H9 (cell line): ENCODE measurements at regions not wholly inside any gene's neighbourhood (a gene's known extent, or its start where the extent isn't known, plus 50 kb on each side); places are given as distances from the start of the nearest gene placed in this dataset.

Source experiments
- DNase-seq: peaks from one replicate; pipeline ENCODE4 v3.0.0-alpha.2; 2017
- H2AFZ ChIP-seq: one replicate; pipeline ENCODE4 v1.6.1; 2013; ENCODE audit warnings: mild to moderate bottlenecking, low read length, control low read depth, moderate library complexity
- H2AK5ac ChIP-seq: 2 replicates; pipeline ENCODE4 v1.6.1; 2013; ENCODE audit warnings: low read length, control low read depth, mixed read lengths; ENCODE audit not compliant: insufficient read length
- H2BK120ac ChIP-seq: one replicate; pipeline ENCODE4 v1.6.1; 2013; ENCODE audit warnings: low read depth, mild to moderate bottlenecking, low read length, control low read depth, inconsistent platforms; ENCODE audit not compliant: poor library complexity, severe bottlenecking
- H2BK12ac ChIP-seq: 2 replicates; pipeline ENCODE4 v1.6.1; 2013; ENCODE audit warnings: low read length, control low read depth, mixed read lengths, low read depth; ENCODE audit not compliant: insufficient read length
- H2BK15ac ChIP-seq: 2 replicates; pipeline ENCODE4 v1.6.1; 2013; ENCODE audit warnings: low read depth, low read length, control low read depth
- H2BK20ac ChIP-seq: one replicate; pipeline ENCODE4 v1.6.1; 2013; ENCODE audit warnings: low read depth, mild to moderate bottlenecking, low read length, control low read depth, inconsistent platforms; ENCODE audit not compliant: poor library complexity, severe bottlenecking
- H2BK5ac ChIP-seq: 2 replicates; pipeline ENCODE4 v1.6.1; 2013; ENCODE audit warnings: low read length, control low read depth, mixed read lengths; ENCODE audit not compliant: insufficient read length
- H3K14ac ChIP-seq: 2 replicates; pipeline ENCODE4 v1.6.1; 2013; ENCODE audit warnings: low read length, control low read depth; ENCODE audit not compliant: insufficient read depth
- H3K18ac ChIP-seq: 2 replicates; pipeline ENCODE4 v1.6.1; 2013; ENCODE audit warnings: low read depth, mild to moderate bottlenecking, mixed read lengths, low read length, control low read depth; ENCODE audit not compliant: insufficient read length
- H3K23ac ChIP-seq: 2 replicates; pipeline ENCODE4 v1.6.1; 2013; ENCODE audit warnings: low read length, control low read depth, mixed read lengths, low read depth; ENCODE audit not compliant: insufficient read length
- H3K23me2 ChIP-seq: 2 replicates; pipeline ENCODE4 v1.6.1; 2013; ENCODE audit warnings: low read depth, mild to moderate bottlenecking, mixed read lengths, low read length, control low read depth; ENCODE audit not compliant: insufficient read length, poor library complexity, severe bottlenecking
- H3K27ac ChIP-seq: 2 replicates; pipeline ENCODE4 v1.5.1; 2013; ENCODE audit warnings: low read length, control low read depth, mixed read lengths, low read depth; ENCODE audit not compliant: insufficient read length
- H3K27me3 ChIP-seq: 2 replicates; pipeline ENCODE4 v1.6.1; 2013; ENCODE audit warnings: low read length, control low read depth, inconsistent platforms; ENCODE audit not compliant: insufficient read depth
- H3K4ac ChIP-seq: 2 replicates; pipeline ENCODE4 v1.6.1; 2013; ENCODE audit warnings: low read depth, mild to moderate bottlenecking, control low read depth, inconsistent platforms, low read length, moderate library complexity
- H3K4me1 ChIP-seq: 2 replicates; pipeline ENCODE4 v1.6.1; 2013; ENCODE audit warnings: low read length, control low read depth, inconsistent platforms; ENCODE audit not compliant: insufficient read depth
- H3K4me2 ChIP-seq: 2 replicates; pipeline ENCODE4 v1.6.1; 2013; ENCODE audit warnings: low read length, control low read depth, mixed read lengths; ENCODE audit not compliant: insufficient read length, insufficient read depth
- H3K56ac ChIP-seq: 2 replicates; pipeline ENCODE4 v1.6.1; 2013; ENCODE audit warnings: low read depth, mild to moderate bottlenecking, mixed read lengths, low read length, control low read depth; ENCODE audit not compliant: insufficient read length
- H3K79me1 ChIP-seq: 2 replicates; pipeline ENCODE4 v1.6.1; 2013; ENCODE audit warnings: low read depth, mild to moderate bottlenecking, moderate library complexity, low read length, control low read depth, inconsistent platforms; ENCODE audit not compliant: insufficient read depth, poor library complexity, severe bottlenecking
- H3K79me2 ChIP-seq: 2 replicates; pipeline ENCODE4 v1.6.1; 2013; ENCODE audit warnings: low read length, control low read depth, inconsistent platforms; ENCODE audit not compliant: insufficient read depth
- H3K9ac ChIP-seq: 2 replicates; pipeline ENCODE4 v1.6.1; 2013; ENCODE audit warnings: low read length, control low read depth, mixed read lengths; ENCODE audit not compliant: insufficient read length; ENCODE audit errors: extremely low read depth
- H3K9me3 ChIP-seq: one replicate; pipeline ENCODE4 v1.6.1; 2013; ENCODE audit warnings: low read depth, low read length, inconsistent platforms; ENCODE audit not compliant: control insufficient read depth
- H3T11ph ChIP-seq: one replicate; pipeline ENCODE4 v1.6.1; 2013; ENCODE audit warnings: mild to moderate bottlenecking, low read length, control low read depth, inconsistent platforms
- H4K20me1 ChIP-seq: one replicate; pipeline ENCODE4 v1.6.1; 2013; ENCODE audit not compliant: control insufficient read depth, insufficient read length, insufficient read depth
- H4K5ac ChIP-seq: 2 replicates; pipeline ENCODE4 v1.6.1; 2013; ENCODE audit warnings: low read depth, mild to moderate bottlenecking, mixed read lengths, low read length, control low read depth; ENCODE audit not compliant: insufficient read length
- H4K8ac ChIP-seq: replicated peaks from 2 replicates; pipeline ENCODE4 v1.6.1; 2013; ENCODE audit warnings: low read length, control low read depth, mixed read lengths, low read depth; ENCODE audit not compliant: insufficient read length
- H4K91ac ChIP-seq: 2 replicates; pipeline ENCODE4 v1.6.1; 2013; ENCODE audit warnings: low read depth, mild to moderate bottlenecking, moderate library complexity, mixed read lengths, low read length, control low read depth; ENCODE audit not compliant: insufficient read length
- H3K27ac Mint-ChIP-seq, 3 experiments: 2 replicates in 2 of 3; 3 replicates in 1 of 3; pipeline ENCODE4 v1.8.0; 2020 to 2021; ENCODE audit warnings: mixed read lengths in 3 of 3, mild to moderate bottlenecking in 1 of 3, moderate library complexity in 1 of 3
- H3K27me3 Mint-ChIP-seq: 2 replicates; pipeline ENCODE4 v1.8.0; 2021; ENCODE audit warnings: low read depth, mild to moderate bottlenecking, moderate library complexity, mixed read lengths
- H3K36me3 Mint-ChIP-seq, 3 experiments: 2 replicates in 2 of 3; 3 replicates in 1 of 3; pipeline ENCODE4 v1.8.0; 2020 to 2021; ENCODE audit warnings: low read depth in 3 of 3, mixed read lengths in 3 of 3; ENCODE audit not compliant: insufficient read depth in 1 of 3
- H3K4me1 Mint-ChIP-seq, 2 experiments: 2 replicates each; pipeline ENCODE4 v1.8.0; 2020; ENCODE audit warnings: mixed read lengths in 2 of 2
- H3K4me3 Mint-ChIP-seq, 2 experiments: 2 replicates in 1 of 2; 3 replicates in 1 of 2; pipeline ENCODE4 v1.8.0; 2020 to 2021; ENCODE audit warnings: mild to moderate bottlenecking in 2 of 2, mixed read lengths in 2 of 2, moderate library complexity in 1 of 2
- H3K9me3 Mint-ChIP-seq, 2 experiments: 2 replicates in 1 of 2; 3 replicates in 1 of 2; pipeline ENCODE4 v1.8.0; 2020; ENCODE audit warnings: mild to moderate bottlenecking in 2 of 2, mixed read lengths in 2 of 2, moderate library complexity in 1 of 2
- WGBS: extraction: QIAGEN DNeasy Blood & Tissue Kit; methylation state at CpG from one replicate; pipeline ENCODE4 v1.1.7; 2013; ENCODE audit warnings: missing lambda C conversion rate, low lambda C conversion rate, mixed read lengths; ENCODE audit not compliant: insufficient read length; ENCODE audit errors: extremely low coverage; 5-methylcytosine and 5-hydroxymethylcytosine counted together
- TF ChIP-seq, protein P1 (sequence below): fragments of 200-600 bp; sonication (generic); conservative IDR thresholded peaks from 3 replicates; pipeline ENCODE4 v1.8.0; 2021; ENCODE audit warnings: antibody characterized with exemption, mild to moderate bottlenecking

DNA sequence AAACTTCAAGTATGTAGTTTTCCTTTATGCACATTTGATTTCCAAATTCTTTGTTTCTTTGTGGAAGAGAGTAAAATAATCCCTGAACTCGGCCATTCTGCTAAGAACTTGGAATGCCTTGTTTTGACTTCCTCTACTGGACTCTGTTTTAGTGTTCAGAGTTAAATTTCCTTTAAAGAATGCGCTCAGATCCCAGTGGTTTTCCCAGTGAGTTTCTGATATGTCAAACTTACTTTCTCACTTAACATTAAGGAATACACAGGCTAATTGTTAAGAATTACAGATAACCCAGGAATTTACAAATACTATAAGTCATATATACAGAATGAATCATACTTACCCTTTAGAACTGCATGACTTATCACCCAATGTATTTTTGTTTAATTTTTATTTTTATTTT is 1067.6 kb upstream of the CELF2 start:
- no peak overlapping the region for H4K91ac ChIP-seq
- Mint-ChIP-seq H3K4me3 (no peak overlapping the region), H3K27me3 (no peaks in the 10 kb centered on the region), H3K9me3 (peaks cover 0 to 6% of the 10 kb centered on the region in 2 experiments; a peak in 3 of 5 replicates), H3K36me3 (no peaks in the 10 kb centered on the region; a peak in 1 of 7 replicates), H3K27ac (no peak overlapping the region), H3K4me1 (no peaks in the 10 kb centered on the region)
- H2BK15ac ChIP-seq: no peak overlapping the region
- H2BK5ac ChIP-seq: no peak overlapping the region
- no peak overlapping the region for H3K23ac ChIP-seq
- no peaks in the 10 kb centered on the region for H3K27me3 ChIP-seq
- no peaks in the 10 kb centered on the region for H3K79me2 ChIP-seq
- no peaks in the 10 kb centered on the region for H3K79me1 ChIP-seq
- no peak overlapping the region for H2BK120ac ChIP-seq
- H2AK5ac ChIP-seq: no peak overlapping the region
- no peak overlapping the region for H4K5ac ChIP-seq
- no peaks in the 10 kb centered on the region for H3K4me1 ChIP-seq
- no peak overlapping the region for H2BK12ac ChIP-seq
- WGBS: no CpG with 5 or more reads among the region's 2 CpGs
- no peak overlapping the region for H3K14ac ChIP-seq
- TF ChIP-seq, protein P1, sequence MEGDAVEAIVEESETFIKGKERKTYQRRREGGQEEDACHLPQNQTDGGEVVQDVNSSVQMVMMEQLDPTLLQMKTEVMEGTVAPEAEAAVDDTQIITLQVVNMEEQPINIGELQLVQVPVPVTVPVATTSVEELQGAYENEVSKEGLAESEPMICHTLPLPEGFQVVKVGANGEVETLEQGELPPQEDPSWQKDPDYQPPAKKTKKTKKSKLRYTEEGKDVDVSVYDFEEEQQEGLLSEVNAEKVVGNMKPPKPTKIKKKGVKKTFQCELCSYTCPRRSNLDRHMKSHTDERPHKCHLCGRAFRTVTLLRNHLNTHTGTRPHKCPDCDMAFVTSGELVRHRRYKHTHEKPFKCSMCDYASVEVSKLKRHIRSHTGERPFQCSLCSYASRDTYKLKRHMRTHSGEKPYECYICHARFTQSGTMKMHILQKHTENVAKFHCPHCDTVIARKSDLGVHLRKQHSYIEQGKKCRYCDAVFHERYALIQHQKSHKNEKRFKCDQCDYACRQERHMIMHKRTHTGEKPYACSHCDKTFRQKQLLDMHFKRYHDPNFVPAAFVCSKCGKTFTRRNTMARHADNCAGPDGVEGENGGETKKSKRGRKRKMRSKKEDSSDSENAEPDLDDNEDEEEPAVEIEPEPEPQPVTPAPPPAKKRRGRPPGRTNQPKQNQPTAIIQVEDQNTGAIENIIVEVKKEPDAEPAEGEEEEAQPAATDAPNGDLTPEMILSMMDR: no peak
- H3T11ph ChIP-seq: no peak overlapping the region
- no peak overlapping the region for H3K18ac ChIP-seq
- no peaks in the 10 kb centered on the region for H3K9me3 ChIP-seq
- H3K9ac ChIP-seq: no peak overlapping the region
- no peaks in the 10 kb centered on the region for H4K20me1 ChIP-seq
- no peak overlapping the region for H3K56ac ChIP-seq
- H3K4ac ChIP-seq: no peak overlapping the region
- no peaks in the 10 kb centered on the region for H3K23me2 ChIP-seq
- no peak overlapping the region for H2BK20ac ChIP-seq
- H3K27ac ChIP-seq: no peak overlapping the region
- H3K4me2 ChIP-seq: no peak overlapping the region
- H2AFZ ChIP-seq: no peak overlapping the region
- DNase-seq: no peak
- H4K8ac ChIP-seq: no peak overlapping the region
